CD8-positive, alpha-beta memory T cell (primary cell): ENCODE measurements at regions not wholly inside any gene's neighbourhood (a gene's known extent, or its start where the extent isn't known, plus 50 kb on each side); places are given as distances from the start of the nearest gene placed in this dataset.

Experiments used
- CTCF ChIA-PET: fragments of 350-600 bp; sonication (Branson Sonifier 250); formaldehyde crosslinking; loops from one replicate; lab custom pipeline; 2021; ENCODE audit warnings: antibody characterized with exemption; lab: Charles Lee
- POLR2A ChIA-PET: fragments of 350-600 bp; sonication (Branson Sonifier 250); formaldehyde crosslinking; loops from one replicate; lab custom pipeline; 2021; ENCODE audit warnings: antibody characterized with exemption; lab: Charles Lee
- DNase-seq, 5 donors: peaks; one replicate each; pipeline versions ENCODE4 v3.0.0 to v3.0.0-alpha.2; 2020 to 2022; ENCODE audit warnings: mixed read lengths in 1 of 5
- H3K27ac ChIP-seq: one replicate; pipeline ENCODE4 v1.7.0; 2013; ENCODE audit warnings: low read depth, mild to moderate bottlenecking, low read length, moderate library complexity
- H3K27me3 ChIP-seq: 2 replicates; pipeline ENCODE4 v1.7.0; 2013; ENCODE audit warnings: low read length, mild to moderate bottlenecking; ENCODE audit not compliant: insufficient read depth, poor library complexity, severe bottlenecking
- H3K36me3 ChIP-seq: 2 replicates; pipeline ENCODE4 v1.7.0; 2013; ENCODE audit warnings: mild to moderate bottlenecking, low read length, moderate library complexity; ENCODE audit not compliant: insufficient read depth
- H3K4me1 ChIP-seq: 2 replicates; pipeline ENCODE4 v1.7.0; 2013; ENCODE audit warnings: mild to moderate bottlenecking, low read length, moderate library complexity; ENCODE audit not compliant: insufficient read depth
- H3K4me3 ChIP-seq: 2 replicates; pipeline ENCODE4 v1.7.0; 2013; ENCODE audit warnings: mild to moderate bottlenecking, low read length
- H3K9me3 ChIP-seq: 2 replicates; pipeline ENCODE4 v1.7.0; 2013; ENCODE audit warnings: mild to moderate bottlenecking, low read length
- H3K27ac Mint-ChIP-seq, 8 donors: one replicate each; pipeline ENCODE4 v1.8.0; 2020 to 2021; ENCODE audit warnings: mixed read lengths in 8 of 8, mild to moderate bottlenecking in 6 of 8, inconsistent platforms in 3 of 8, moderate library complexity in 3 of 8
- H3K27me3 Mint-ChIP-seq, 2 donors: one replicate each; pipeline ENCODE4 v1.8.0; 2020 to 2021; ENCODE audit warnings: mixed read lengths in 2 of 2, mild to moderate bottlenecking in 1 of 2, moderate library complexity in 1 of 2
- H3K36me3 Mint-ChIP-seq, 3 donors: one replicate each; pipeline ENCODE4 v1.8.0; 2020 to 2021; ENCODE audit warnings: mixed read lengths in 3 of 3, inconsistent platforms in 1 of 3, mild to moderate bottlenecking in 1 of 3
- H3K4me1 Mint-ChIP-seq, 3 donors: one replicate each; pipeline ENCODE4 v1.8.0; 2020 to 2021; ENCODE audit warnings: mixed read lengths in 3 of 3, inconsistent platforms in 1 of 3, mild to moderate bottlenecking in 1 of 3
- H3K4me3 Mint-ChIP-seq, 7 donors: one replicate each; pipeline ENCODE4 v1.8.0; 2020 to 2021; ENCODE audit warnings: mixed read lengths in 7 of 7, mild to moderate bottlenecking in 6 of 7, moderate library complexity in 4 of 7, inconsistent platforms in 2 of 7
- H3K9me3 Mint-ChIP-seq, 5 donors: one replicate each; pipeline ENCODE4 v1.8.0; 2020 to 2022; ENCODE audit warnings: mixed read lengths in 5 of 5, mild to moderate bottlenecking in 3 of 5, moderate library complexity in 2 of 5, inconsistent platforms in 1 of 5

DNA sequence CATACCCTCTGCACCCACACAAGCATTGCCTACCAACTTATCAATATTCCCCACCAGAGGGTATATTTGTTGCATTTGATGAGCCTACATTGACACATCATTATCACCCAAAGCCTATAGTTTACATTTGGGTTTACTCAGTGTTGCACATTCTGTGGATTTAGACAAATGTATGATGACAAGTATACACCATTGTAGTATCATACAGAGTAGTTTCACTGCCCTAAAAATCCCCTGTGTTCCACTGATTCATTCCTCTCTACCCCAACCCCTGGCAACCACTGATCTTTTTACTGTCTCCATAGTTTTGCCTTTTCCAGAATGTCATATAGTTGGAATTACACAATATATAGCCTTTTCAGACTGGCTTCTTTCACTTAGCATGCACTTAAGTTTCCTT, 85.7 kb upstream of the CPLX2 start:
- Histone ChIP-seq H3K4me1 (no peaks in the 10 kb centered on the region), H3K27ac (no peak overlapping the region), H3K36me3 (no peaks in the 10 kb centered on the region), H3K9me3 (no peaks in the 10 kb centered on the region), H3K27me3 (peaks cover 3% of the 10 kb centered on the region), H3K4me3 (no peak overlapping the region)
- Mint-ChIP-seq H3K4me1 (no peaks in the 10 kb centered on the region), H3K9me3 (peaks cover 0 to 4% (median 0%) of the 10 kb centered on the region in 5 donors), H3K27me3 (peaks cover 17 to 66% of the 10 kb centered on the region in 2 donors), H3K36me3 (peaks cover 0 to under 1% (median 0%) of the 10 kb centered on the region in 3 donors), H3K4me3 (no peak overlapping the region), H3K27ac (no peak overlapping the region)
- ChIA-PET CTCF (no interaction called here), POLR2A (no interaction called here)
- DNase-seq, result no peak

DNA sequence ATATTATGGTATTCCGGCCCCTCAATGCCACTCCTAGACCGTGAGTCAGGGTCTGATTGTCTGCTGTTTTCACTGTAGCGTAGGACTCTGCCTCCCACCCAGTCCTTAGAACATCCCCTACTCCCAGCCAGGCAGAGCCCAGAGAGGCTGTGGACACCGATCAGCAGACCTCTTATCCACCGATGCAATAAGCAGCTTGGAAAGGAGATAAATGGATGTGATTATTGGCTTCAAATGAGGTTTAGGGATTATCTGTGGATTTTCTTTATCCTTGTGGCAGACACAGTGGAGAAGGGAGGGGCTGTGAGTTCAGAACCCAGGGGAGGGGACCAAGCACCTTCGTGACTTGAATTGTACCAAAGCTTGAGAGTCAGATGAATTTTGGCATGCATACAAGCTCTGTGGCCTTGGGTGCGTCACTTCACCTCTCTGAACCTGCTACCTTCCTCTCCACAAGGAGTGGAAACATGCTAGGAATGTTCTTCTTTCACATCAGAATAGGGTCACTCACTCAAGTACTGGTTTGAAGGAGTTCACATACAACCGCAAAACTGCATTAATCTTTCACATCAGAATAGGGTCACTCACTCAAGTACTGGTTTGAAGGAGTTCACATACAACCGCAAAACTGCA, 83.1 kb upstream of the CPLX2 start:
- H3K27ac ChIP-seq, result no peak overlapping the region
- peaks cover 3% of the 10 kb centered on the region for H3K27me3 ChIP-seq
- no peaks in the 10 kb centered on the region for H3K36me3 ChIP-seq
- peaks cover 0 to 6% (median 1%) of the 10 kb centered on the region in 3 donors for H3K36me3 Mint-ChIP-seq
- no peaks in the 10 kb centered on the region for H3K4me1 Mint-ChIP-seq
- ChIA-PET POLR2A (no interaction called here), CTCF (no interaction called here)
- no peak for DNase-seq
- no peak overlapping the region for H3K4me3 Mint-ChIP-seq
- peaks cover 31 to 69% of the 10 kb centered on the region in 2 donors for H3K27me3 Mint-ChIP-seq
- H3K4me1 ChIP-seq, result no peaks in the 10 kb centered on the region
- H3K9me3 ChIP-seq, result no peaks in the 10 kb centered on the region
- H3K27ac Mint-ChIP-seq, result no peak overlapping the region
- peaks cover 0 to 4% (median 0%) of the 10 kb centered on the region in 5 donors for H3K9me3 Mint-ChIP-seq
- H3K4me3 ChIP-seq, result no peak overlapping the region

DNA sequence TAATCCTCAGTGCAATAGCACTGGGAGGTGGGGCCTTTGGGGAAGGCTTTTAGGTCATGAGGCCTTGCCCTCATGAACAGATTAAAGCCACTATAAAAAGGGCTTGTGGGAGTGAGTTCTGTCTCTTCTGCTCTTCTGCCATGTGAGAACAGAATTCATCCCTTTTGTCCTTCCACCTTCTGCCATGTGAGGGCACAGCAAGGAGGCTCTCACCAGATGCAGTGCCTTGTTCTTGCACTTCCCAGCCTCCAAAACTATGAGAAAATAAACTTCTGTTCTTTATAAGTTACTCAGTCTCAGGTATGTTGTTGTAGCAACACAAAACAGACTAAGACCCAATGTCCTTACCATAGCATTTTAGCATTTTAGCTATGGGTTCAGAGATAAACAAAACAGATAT, 81.7 kb upstream of the CPLX2 start:
- ChIA-PET CTCF (no interaction called here), POLR2A (no interaction called here)
- Histone ChIP-seq H3K4me3 (no peak overlapping the region), H3K9me3 (no peaks in the 10 kb centered on the region), H3K4me1 (no peaks in the 10 kb centered on the region), H3K36me3 (no peaks in the 10 kb centered on the region), H3K27ac (no peak overlapping the region), H3K27me3 (peaks cover 10% of the 10 kb centered on the region)
- Mint-ChIP-seq H3K9me3 (peaks cover 0 to 8% (median 2%) of the 10 kb centered on the region in 5 donors), H3K4me3 (no peak overlapping the region), H3K27me3 (peaks cover 44 to 74% of the 10 kb centered on the region in 2 donors), H3K4me1 (no peaks in the 10 kb centered on the region), H3K27ac (no peak overlapping the region), H3K36me3 (peaks cover 0 to 6% (median 1%) of the 10 kb centered on the region in 3 donors)
- DNase-seq, result no peak

DNA sequence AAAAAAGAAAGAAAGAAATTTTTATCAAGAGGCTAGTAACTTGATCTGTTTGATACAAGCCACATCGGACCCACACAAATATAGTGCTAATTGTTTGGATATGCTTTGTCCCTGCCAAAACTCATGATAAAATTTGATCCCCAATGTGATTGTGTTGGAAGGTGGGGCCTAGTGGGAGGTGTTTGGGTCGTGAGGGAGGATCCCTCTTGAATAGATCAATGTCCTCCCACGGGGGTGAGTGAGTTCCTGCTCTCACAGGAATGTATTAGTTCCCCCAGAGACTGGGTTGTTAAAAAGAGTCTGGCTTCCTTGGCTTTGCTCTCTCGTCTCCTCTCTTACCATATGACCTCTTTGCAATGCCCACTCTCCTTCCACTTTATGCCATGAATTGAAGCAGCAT, 80.6 kb upstream of the CPLX2 start:
- peaks cover 0 to 3% (median 2%) of the 10 kb centered on the region in 3 donors for H3K4me1 Mint-ChIP-seq
- peaks cover 55 to 79% of the 10 kb centered on the region in 2 donors for H3K27me3 Mint-ChIP-seq
- H3K4me3 ChIP-seq, result no peak overlapping the region
- H3K36me3 ChIP-seq, result no peaks in the 10 kb centered on the region
- H3K27ac ChIP-seq, result no peak overlapping the region
- POLR2A ChIA-PET, result no interaction called here
- CTCF ChIA-PET, result no interaction called here
- H3K27me3 ChIP-seq, result peaks cover 14% of the 10 kb centered on the region
- H3K4me1 ChIP-seq, result no peaks in the 10 kb centered on the region
- no peak for DNase-seq
- peaks cover 0 to 11% (median 4%) of the 10 kb centered on the region in 5 donors for H3K9me3 Mint-ChIP-seq
- H3K4me3 Mint-ChIP-seq, result no peak overlapping the region
- no peak overlapping the region for H3K27ac Mint-ChIP-seq
- peaks cover 0 to 6% (median 1%) of the 10 kb centered on the region in 3 donors for H3K36me3 Mint-ChIP-seq
- H3K9me3 ChIP-seq, result no peaks in the 10 kb centered on the region

DNA sequence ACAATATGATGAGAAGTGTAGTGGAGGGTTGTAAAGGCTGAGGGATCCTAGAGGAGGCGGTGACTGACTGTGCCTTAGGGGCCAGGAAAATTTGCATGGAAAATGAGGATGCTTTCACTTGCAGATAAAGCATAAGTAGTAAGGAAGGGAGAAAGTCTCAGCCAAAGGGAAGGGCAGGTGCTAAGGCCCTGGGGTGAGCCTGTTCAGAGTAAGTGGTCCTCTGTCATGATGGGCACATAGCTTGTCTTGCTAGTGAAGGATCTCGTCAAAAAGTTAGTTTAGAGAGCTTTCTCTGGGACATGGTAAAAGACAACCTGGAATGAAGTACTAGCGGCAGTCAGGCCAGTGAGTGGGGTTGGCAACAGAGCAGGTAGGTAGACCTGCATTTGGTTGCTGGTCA, 75.4 kb upstream of the CPLX2 start:
- Histone ChIP-seq H3K4me3 (no peak overlapping the region), H3K27ac (no peak overlapping the region), H3K9me3 (no peaks in the 10 kb centered on the region), H3K36me3 (no peaks in the 10 kb centered on the region), H3K4me1 (peaks cover 9% of the 10 kb centered on the region), H3K27me3 (peaks cover 32% of the 10 kb centered on the region)
- Mint-ChIP-seq H3K27me3 (peaks cover 72 to 77% of the 10 kb centered on the region in 2 donors), H3K27ac (no peak overlapping the region), H3K36me3 (peaks cover 0 to 10% (median 1%) of the 10 kb centered on the region in 3 donors), H3K4me3 (peak overlapping the region in 2 of 7 donors; percentile 12 to 20), H3K4me1 (peaks cover 7 to 15% (median 15%) of the 10 kb centered on the region in 3 donors), H3K9me3 (peaks cover 0 to 11% (median 5%) of the 10 kb centered on the region in 5 donors)
- no peak for DNase-seq
- ChIA-PET POLR2A (no interaction called here), CTCF (interaction anchor here (1.5 kb wide), 1 partner anchor 67 kb away, joined by 5 read pairs; no protein-coding TSS in a partner anchor)

DNA sequence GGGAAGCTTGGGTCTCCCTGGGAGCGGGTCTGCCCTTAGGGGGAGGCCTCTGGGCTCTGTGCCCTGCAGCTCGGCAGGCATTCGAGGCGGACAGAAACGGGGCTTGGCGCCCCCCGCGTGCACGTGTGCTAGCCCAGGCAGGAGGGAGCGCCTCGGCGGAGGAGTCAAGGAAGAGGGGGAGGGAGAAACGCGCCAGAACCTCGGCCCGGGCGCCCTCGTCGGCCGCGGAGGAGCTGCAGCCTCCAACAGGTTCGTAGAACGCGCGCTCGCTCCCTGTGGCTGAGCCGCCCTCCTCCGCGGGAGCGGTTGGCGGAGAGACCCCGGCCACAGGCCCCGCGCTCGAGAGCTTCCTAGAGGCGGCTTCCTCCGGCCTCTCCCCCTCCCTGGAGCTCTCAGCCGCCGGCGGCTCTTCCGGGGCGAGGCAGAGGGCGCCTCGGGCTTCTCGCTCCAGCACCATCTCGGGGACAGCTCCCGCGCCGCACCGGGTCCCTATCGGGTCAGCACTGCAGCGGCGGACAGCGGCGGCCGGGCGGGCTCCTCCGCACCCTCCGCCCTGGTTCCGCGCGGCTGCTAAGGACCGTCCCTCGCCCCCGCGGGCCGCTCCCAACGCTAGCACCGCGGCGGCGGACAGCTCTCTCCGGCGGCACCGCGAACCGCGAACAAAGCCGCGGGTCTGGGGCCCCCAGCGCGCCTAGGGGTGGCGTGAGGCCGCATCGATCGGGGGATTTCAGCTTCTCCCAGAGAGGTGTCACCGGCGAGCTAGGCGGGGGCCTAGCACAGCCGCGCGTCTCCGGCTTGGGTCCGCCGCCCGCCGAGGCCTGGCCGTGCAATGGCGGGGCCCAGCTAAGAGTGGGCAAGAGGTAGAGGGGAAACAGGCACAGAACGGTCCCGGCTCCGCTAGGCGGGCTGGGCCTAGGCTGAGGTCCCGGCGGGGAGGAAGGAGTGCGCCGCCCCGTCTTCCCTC, 74.6 kb upstream of the CPLX2 start:
- no peak overlapping the region for H3K27ac ChIP-seq
- no peak overlapping the region for H3K27ac Mint-ChIP-seq
- H3K27me3 ChIP-seq, result peaks cover 32% of the 10 kb centered on the region
- H3K36me3 Mint-ChIP-seq, result peaks cover 0 to 8% (median 0%) of the 10 kb centered on the region in 3 donors
- H3K9me3 ChIP-seq, result no peaks in the 10 kb centered on the region
- H3K4me1 ChIP-seq, result peaks cover 9% of the 10 kb centered on the region
- peaks cover 0 to 12% (median 4%) of the 10 kb centered on the region in 5 donors for H3K9me3 Mint-ChIP-seq
- peak; percentile 49 to 86 (median 70) for DNase-seq
- peaks cover 7 to 15% (median 15%) of the 10 kb centered on the region in 3 donors for H3K4me1 Mint-ChIP-seq
- ChIA-PET POLR2A (interaction anchor here (0.5 kb wide), 1 partner anchor 1337 kb away, joined by 3 read pairs; no protein-coding TSS in a partner anchor), CTCF (interaction anchor here (0.7 to 1.5 kb wide), 3 partner anchors 11 to 263 kb away, joined by 3 to 5 read pairs (median 3); no protein-coding TSS in a partner anchor)
- no peak overlapping the region for H3K4me3 ChIP-seq
- peaks cover 76 to 83% of the 10 kb centered on the region in 2 donors for H3K27me3 Mint-ChIP-seq
- H3K36me3 ChIP-seq, result no peaks in the 10 kb centered on the region
- no peak overlapping the region for H3K4me3 Mint-ChIP-seq

DNA sequence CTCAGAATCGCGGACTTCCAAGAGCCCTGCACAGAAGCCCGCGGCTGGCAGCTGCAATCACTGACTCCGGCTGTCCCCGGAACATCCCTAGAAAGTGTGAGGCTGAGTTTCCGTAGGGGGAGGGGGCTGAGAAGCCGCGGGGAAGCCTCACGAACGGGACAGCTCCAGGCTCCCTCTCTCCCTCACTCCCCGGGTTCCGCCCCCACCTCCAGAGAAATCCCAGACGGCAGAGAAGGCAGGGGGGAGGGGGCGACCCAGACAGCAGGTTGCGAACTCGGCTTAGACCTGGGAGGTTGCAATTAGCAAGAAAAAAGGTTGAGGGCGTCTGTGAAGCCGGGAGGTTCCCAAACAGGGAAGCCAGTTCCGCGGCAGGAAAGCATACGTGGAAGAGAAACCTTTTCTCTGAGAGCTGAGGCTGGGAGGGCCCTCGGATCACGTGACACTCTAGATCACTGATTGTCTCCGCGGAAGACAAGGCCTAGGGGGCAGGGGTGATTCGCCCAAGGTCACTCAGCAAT, 73.8 kb upstream of the CPLX2 start:
- Mint-ChIP-seq H3K4me3 (peak overlapping the region in 3 of 7 donors; percentile 2 to 24 (median 8)), H3K27me3 (peaks cover 74 to 83% of the 10 kb centered on the region in 2 donors), H3K36me3 (peaks cover 0 to 8% (median 0%) of the 10 kb centered on the region in 3 donors), H3K4me1 (peaks cover 7 to 15% (median 15%) of the 10 kb centered on the region in 3 donors), H3K27ac (peak overlapping the region in 1 of 8 donors; percentile 62), H3K9me3 (peaks cover 0 to 12% (median 4%) of the 10 kb centered on the region in 5 donors)
- Histone ChIP-seq H3K27me3 (peaks cover 32% of the 10 kb centered on the region), H3K9me3 (no peaks in the 10 kb centered on the region), H3K4me1 (peaks cover 9% of the 10 kb centered on the region), H3K27ac (no peak overlapping the region), H3K36me3 (no peaks in the 10 kb centered on the region), H3K4me3 (no peak overlapping the region)
- ChIA-PET POLR2A (no interaction called here), CTCF (no interaction called here)
- no peak for DNase-seq
